Activated CD4-positive, alpha-beta memory T cell treated with anti-CD3 and anti-CD28 coated beads for 36 hours (primary cell): ENCODE measurements at regions not wholly inside any gene's neighbourhood (a gene's known extent, or its start where the extent isn't known, plus 50 kb on each side); places are given as distances from the start of the nearest gene placed in this dataset.
A peak's percentile ranks its signal among the peaks of the same experiment; 100 is the strongest.

Experiments used
- CTCF ChIA-PET: fragments of 350-600 bp; sonication (Branson Sonifier 250); formaldehyde crosslinking; loops from one replicate; lab custom pipeline; 2021; ENCODE audit warnings: antibody characterized with exemption, inconsistent platforms; lab: Charles Lee
- POLR2A ChIA-PET: fragments of 350-600 bp; sonication (Branson Sonifier 250); formaldehyde crosslinking; loops from one replicate; lab custom pipeline; 2021; ENCODE audit warnings: antibody characterized with exemption; lab: Charles Lee
- DNase-seq: peaks from one replicate; pipeline ENCODE4 v3.0.0-alpha.2; 2020
- H3K27ac Mint-ChIP-seq: one replicate; pipeline ENCODE4 v1.8.0; 2021; ENCODE audit warnings: mixed read lengths
- H3K27me3 Mint-ChIP-seq: one replicate; pipeline ENCODE4 v1.8.0; 2021; ENCODE audit warnings: mixed read lengths
- H3K36me3 Mint-ChIP-seq: one replicate; pipeline ENCODE4 v1.8.0; 2021; ENCODE audit warnings: mixed read lengths
- H3K4me1 Mint-ChIP-seq: one replicate; pipeline ENCODE4 v1.8.0; 2021; ENCODE audit warnings: low read depth, mixed read lengths
- H3K4me3 Mint-ChIP-seq: one replicate; pipeline ENCODE4 v1.8.0; 2021; ENCODE audit warnings: mild to moderate bottlenecking, mixed read lengths
- H3K9me3 Mint-ChIP-seq: one replicate; pipeline ENCODE4 v1.8.0; 2021; ENCODE audit warnings: mixed read lengths
- intact Hi-C: fragments of 100-400 bp; cut with micrococcal nuclease; formaldehyde crosslinking; loops from one replicate; pipeline ENCODE4 v1.15.1; 2023

- H3K27me3 Mint-ChIP-seq, result peaks cover 1% of the 10 kb centered on the region
- no peaks in the 10 kb centered on the region for H3K36me3 Mint-ChIP-seq
- no peak overlapping the region for H3K27ac Mint-ChIP-seq
- intact Hi-C loops, result no loop called here
- DNase-seq, result no peak
- no peaks in the 10 kb centered on the region for H3K9me3 Mint-ChIP-seq
- no peaks in the 10 kb centered on the region for H3K4me1 Mint-ChIP-seq
- H3K4me3 Mint-ChIP-seq, result no peak overlapping the region
- ChIA-PET POLR2A (no interaction called here), CTCF (no interaction called here)
These were observed 63.5 kb upstream of the EMCN start for GRCh38 chr4:100581337-100581736.

- H3K4me1 Mint-ChIP-seq, result no peaks in the 10 kb centered on the region
- no peak overlapping the region for H3K27ac Mint-ChIP-seq
- no peak overlapping the region for H3K4me3 Mint-ChIP-seq
- no peaks in the 10 kb centered on the region for H3K27me3 Mint-ChIP-seq
- intact Hi-C loops, result no loop called here
- no peak for DNase-seq
- no peaks in the 10 kb centered on the region for H3K36me3 Mint-ChIP-seq
- no peaks in the 10 kb centered on the region for H3K9me3 Mint-ChIP-seq
- CTCF ChIA-PET, result no interaction called here
- POLR2A ChIA-PET, result no interaction called here
These were observed 58.7 kb upstream of the EMCN start for GRCh38 chr4:100576570-100576969.

GRCh38 chr4:100574607-100575006, 56.8 kb upstream of the EMCN start:
- ChIA-PET CTCF (no interaction called here), POLR2A (no interaction called here)
- Mint-ChIP-seq H3K36me3 (no peaks in the 10 kb centered on the region), H3K4me1 (no peaks in the 10 kb centered on the region), H3K9me3 (no peaks in the 10 kb centered on the region), H3K27me3 (no peaks in the 10 kb centered on the region), H3K27ac (no peak overlapping the region), H3K4me3 (no peak overlapping the region)
- intact Hi-C loops, result no loop called here
- no peak for DNase-seq

- intact Hi-C loops, result loop anchor here (1.0 to 5.0 kb wide), 3 partner anchors 470 to 752 kb away; partner anchors contain the start of gene DAPP1
- H3K27ac Mint-ChIP-seq, result no peak overlapping the region
- no peak overlapping the region for H3K4me3 Mint-ChIP-seq
- H3K4me1 Mint-ChIP-seq, result peaks cover 24% of the 10 kb centered on the region
- no peaks in the 10 kb centered on the region for H3K27me3 Mint-ChIP-seq
- POLR2A ChIA-PET, result interaction anchor here (0.7 kb wide), 1 partner anchor 476 kb away, joined by 3 read pairs; no protein-coding TSS in a partner anchor
- no peaks in the 10 kb centered on the region for H3K36me3 Mint-ChIP-seq
- DNase-seq, result peak; percentile 12
- H3K9me3 Mint-ChIP-seq, result no peaks in the 10 kb centered on the region
- CTCF ChIA-PET, result interaction anchor here (0.6 to 0.7 kb wide), 2 partner anchors 25 to 93 kb away, joined by 3 read pairs; no protein-coding TSS in a partner anchor
These were observed 51.4 kb upstream of the EMCN start for GRCh38 chr4:100569196-100569595.
